ENCODE measurements at regions not wholly inside any gene's neighbourhood (a gene's known extent, or its start where the extent isn't known, plus 50 kb on each side); places are given as distances from the start of the nearest gene placed in this dataset.
A peak's percentile ranks its signal among the peaks of the same experiment; 100 is the strongest.

- DNase-seq, result no peak
Observed at GRCh38 chr12:126558810-126559209, 1493.6 kb downstream of the AACS start.

GRCh38 chr12:126567016-126567415 lies 1501.8 kb downstream of the AACS start:
- no peak for DNase-seq

- DNase-seq, result no peak
Observed at GRCh38 chr12:126569706-126570105, 1504.5 kb downstream of the AACS start.

- no peak for DNase-seq
Observed at GRCh38 chr12:126570566-126570965, 1505.3 kb downstream of the AACS start.

GRCh38 chr12:126572170-126572569 lies 1506.9 kb downstream of the AACS start:
- DNase-seq, result no peak

GRCh38 chr12:126581655-126582054 lies 1516.4 kb downstream of the AACS start:
- DNase-seq, result no peak

- no peak for DNase-seq
Observed at GRCh38 chr12:126582231-126582630, 1517.0 kb downstream of the AACS start.

GRCh38 chr12:126588586-126589249 lies 1523.5 kb downstream of the AACS start:
- DNase-seq, result peak in 1 of 2 experiments; percentile 8

- DNase-seq, result no peak
Observed at GRCh38 chr12:126591533-126591932, 1526.3 kb downstream of the AACS start.

GRCh38 chr12:126601184-126602170 lies 1536.2 kb downstream of the AACS start:
- no peak for DNase-seq

- no peak for DNase-seq
Observed at GRCh38 chr12:126602612-126603011, 1537.4 kb downstream of the AACS start.

GRCh38 chr12:126607157-126607556 lies 1541.9 kb downstream of the AACS start:
- no peak for DNase-seq

GRCh38 chr12:126607867-126608266 lies 1542.6 kb downstream of the AACS start:
- DNase-seq, result no peak

GRCh38 chr12:126608607-126609175 lies 1543.5 kb downstream of the AACS start:
- DNase-seq, result no peak

- no peak for DNase-seq
Observed at GRCh38 chr12:126616441-126616840, 1551.2 kb downstream of the AACS start.

GRCh38 chr12:126617312-126617711 lies 1552.1 kb downstream of the AACS start:
- no peak for DNase-seq

- no peak for DNase-seq
Observed at GRCh38 chr12:126627596-126627995, 1562.4 kb downstream of the AACS start.

- no peak for DNase-seq
Observed at GRCh38 chr12:126636821-126637220, 1571.6 kb downstream of the AACS start.

- DNase-seq, result no peak
Observed at GRCh38 chr12:126644236-126645020, 1579.2 kb downstream of the AACS start.

GRCh38 chr12:126648074-126648473 lies 1582.8 kb downstream of the AACS start:
- no peak for DNase-seq

GRCh38 chr12:126651133-126651532 lies 1585.9 kb downstream of the AACS start:
- no peak for DNase-seq

GRCh38 chr12:126663304-126664094 lies 1598.3 kb downstream of the AACS start:
- DNase-seq, result no peak
